Ovary (tissue), 7 donors: ENCODE measurements at regions not wholly inside any gene's neighbourhood (a gene's known extent, or its start where the extent isn't known, plus 50 kb on each side); places are given as distances from the start of the nearest gene placed in this dataset.
"Not testable (repeated sequence)": the region's sequence is repeated elsewhere in the genome, so short reads cannot be mapped to it uniquely, and the experiment has no call there.

Experiments used
- DNase-seq, 5 donors: peaks; one replicate each; pipeline ENCODE4 v3.0.0-alpha.2; 2019 to 2020
- H3K27ac ChIP-seq, 2 donors: fragments of 200-600 bp; one replicate each; pipeline versions ENCODE4 v1.5.1 to v1.8.0; 2019 to 2022
- H3K27me3 ChIP-seq: fragments of 200-600 bp; one replicate; pipeline ENCODE4 v1.8.0; 2022
- H3K36me3 ChIP-seq: fragments of 200-600 bp; sonication (generic); one replicate; pipeline ENCODE4 v1.5.1; 2019
- H3K4me1 ChIP-seq: one replicate; pipeline ENCODE4 v1.8.1; 2013; ENCODE audit warnings: mild to moderate bottlenecking, moderate library complexity; ENCODE audit not compliant: insufficient read depth
- H3K4me3 ChIP-seq: fragments of 200-600 bp; sonication (generic); one replicate; pipeline ENCODE4 v1.5.1; 2017
- H3K9me3 ChIP-seq, 2 donors: fragments of 200-600 bp in 1 of 2; sonication (generic) in 1 of 2; one replicate each; pipeline versions ENCODE4 v1.5.1 to v1.8.1; 2013 to 2019; ENCODE audit warnings: mild to moderate bottlenecking in 1 of 2, moderate library complexity in 1 of 2
- CTCF ChIP-seq, 3 donors: fragments of 450-650 bp in 2 of 3; fragments of 200-600 bp in 1 of 3; IDR thresholded peaks; one replicate each; pipeline versions ENCODE4 v1.5.1 to v1.8.0; 2016 to 2022; ENCODE audit warnings: antibody characterized with exemption in 3 of 3, mild to moderate bottlenecking in 1 of 3
- EP300 ChIP-seq: sonication (generic); formaldehyde crosslinking; IDR thresholded peaks from one replicate; pipeline ENCODE4 v1.6.1; 2017; ENCODE audit warnings: antibody characterized with exemption
- POLR2A ChIP-seq: fragments of 450-650 bp; IDR thresholded peaks from one replicate; pipeline ENCODE4 v1.6.1; 2017; ENCODE audit warnings: antibody characterized with exemption, mild to moderate bottlenecking, moderate library complexity
- WGBS, 3 donors: extraction: QIAGEN DNeasy Blood & Tissue Kit in 1 of 3; methylation state at CpG; one replicate each; pipeline versions ENCODE4 v1.1.5 to v1.1.7; 2013 to 2017; 5-methylcytosine and 5-hydroxymethylcytosine counted together
- intact Hi-C, 4 donors: fragments of 100-400 bp; cut with DNase I; formaldehyde crosslinking; loops; one replicate each; pipeline versions ENCODE4 v1.11.0 to v1.15.1; 2022 to 2023
- donor health status: DM: no; HTN: no; CAD: no; lungs with moderate emphysema.
- donor health status: DM: no; HTN: no; CAD: no.
- donor health status: Bipolar disorder and iron deficiency.
- donor health status: DM: no; HTN: no; CAD: no.
- donor health status: DM: yes; HTN: yes; CAD: no.

GRCh38 chr3:81995329-81995728 is 233.9 kb upstream of the GBE1 start:
- WGBS, 3 donors, result 41 to 96% (median 70%) methylated on average over 2 of the region's 2 CpGs
- TF ChIP-seq CTCF (IDR thresholded peaks at IDR 0.05) (no peak), EP300 (no peak), POLR2A (no peak)
- H3K4me3 ChIP-seq, result no peak overlapping the region
- intact Hi-C loops, result no loop called here
- H3K9me3 ChIP-seq, result no peaks in the 10 kb centered on the region
- H3K36me3 ChIP-seq, result no peaks in the 10 kb centered on the region
- no peak for DNase-seq
- peaks cover 2% of the 10 kb centered on the region for H3K4me1 ChIP-seq
- H3K27me3 ChIP-seq, result no peaks in the 10 kb centered on the region
- no peak overlapping the region for H3K27ac ChIP-seq

GRCh38 chr3:81989758-81990157 is 228.3 kb upstream of the GBE1 start:
- no peaks in the 10 kb centered on the region for H3K36me3 ChIP-seq
- no peak overlapping the region for H3K27ac ChIP-seq
- no peaks in the 10 kb centered on the region for H3K27me3 ChIP-seq
- no peak for TF ChIP-seq CTCF (IDR thresholded peaks at IDR 0.05)
- TF ChIP-seq POLR2A, result no peak
- no peak for TF ChIP-seq EP300
- H3K4me1 ChIP-seq, result no peaks in the 10 kb centered on the region
- no peaks in the 10 kb centered on the region for H3K9me3 ChIP-seq
- DNase-seq, result no peak
- intact Hi-C loops, result no loop called here
- no peak overlapping the region for H3K4me3 ChIP-seq
- 87 to 98% (median 95%) methylated on average over 2 of the region's 2 CpGs for whole genome bisulfite sequencing, 3 donors

GRCh38 chr3:81989274-81989673 is 227.8 kb upstream of the GBE1 start:
- H3K27me3 ChIP-seq, result no peaks in the 10 kb centered on the region
- H3K9me3 ChIP-seq, result no peaks in the 10 kb centered on the region
- 85 to 91% (median 89%) methylated on average over 3 of the region's 3 CpGs for WGBS, 3 donors
- H3K36me3 ChIP-seq, result no peaks in the 10 kb centered on the region
- H3K27ac ChIP-seq, result no peak overlapping the region
- intact Hi-C loops, result no loop called here
- no peak overlapping the region for H3K4me3 ChIP-seq
- DNase-seq, result no peak
- no peaks in the 10 kb centered on the region for H3K4me1 ChIP-seq
- TF ChIP-seq EP300 (no peak), CTCF (IDR thresholded peaks at IDR 0.05) (no peak), POLR2A (no peak)

- WGBS, 3 donors, result 94 to 95% (median 95%) methylated on average over 11 of the region's 11 CpGs
- H3K4me3 ChIP-seq, H3K27me3 ChIP-seq, DNase-seq, H3K36me3 ChIP-seq, H3K27ac ChIP-seq, H3K9me3 ChIP-seq, intact Hi-C loops, H3K4me1 ChIP-seq: not testable (repeated sequence)
Observed at GRCh38 chr3:81987412-81987811, 226.0 kb upstream of the GBE1 start.

GRCh38 chr3:81985996-81986723 is 224.7 kb upstream of the GBE1 start:
- intact Hi-C loops, result no loop called here
- H3K9me3 ChIP-seq, result no peaks in the 10 kb centered on the region
- H3K27me3 ChIP-seq, result no peaks in the 10 kb centered on the region
- no peak overlapping the region for H3K27ac ChIP-seq
- 88 to 93% (median 92%) methylated on average over 12 of the region's 12 CpGs for WGBS, 3 donors
- no peaks in the 10 kb centered on the region for H3K36me3 ChIP-seq
- no peak for TF ChIP-seq EP300
- no peak for TF ChIP-seq POLR2A
- TF ChIP-seq CTCF (IDR thresholded peaks at IDR 0.05), result no peak
- H3K4me3 ChIP-seq, result no peak overlapping the region
- DNase-seq, result no peak
- no peaks in the 10 kb centered on the region for H3K4me1 ChIP-seq
